Activated CD8-positive, alpha-beta memory T cell treated with anti-CD3 and anti-CD28 coated beads, Interleukin-2, amount 50 U/mL, for 24 hours (primary cell): ENCODE measurements at regions not wholly inside any gene's neighbourhood (a gene's known extent, or its start where the extent isn't known, plus 50 kb on each side); places are given as distances from the start of the nearest gene placed in this dataset.

Experiments
- DNase-seq: peaks from one replicate; pipeline ENCODE4 v3.0.0-alpha.2; 2020; ENCODE audit errors: extremely low read depth

DNA sequence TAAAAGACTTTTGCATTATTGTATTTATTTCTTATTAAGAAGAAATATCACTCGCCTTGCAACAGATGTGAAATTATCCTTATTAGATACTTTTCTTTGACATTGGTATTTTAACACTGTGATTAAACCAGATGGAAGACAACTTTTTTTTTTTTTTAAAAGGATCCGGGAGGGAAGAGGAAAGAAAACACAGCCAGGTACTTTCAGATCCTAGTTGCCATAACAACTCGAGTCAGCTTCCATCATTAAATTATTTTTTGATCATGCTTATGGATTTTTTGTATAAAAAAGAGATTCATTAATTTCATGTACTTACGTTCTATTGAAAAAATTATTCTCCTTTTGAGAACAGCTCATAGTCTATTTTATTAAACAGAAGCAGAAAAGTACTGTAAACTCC is 515.7 kb downstream of the TBC1D4 start:
- DNase-seq: no peak

DNA sequence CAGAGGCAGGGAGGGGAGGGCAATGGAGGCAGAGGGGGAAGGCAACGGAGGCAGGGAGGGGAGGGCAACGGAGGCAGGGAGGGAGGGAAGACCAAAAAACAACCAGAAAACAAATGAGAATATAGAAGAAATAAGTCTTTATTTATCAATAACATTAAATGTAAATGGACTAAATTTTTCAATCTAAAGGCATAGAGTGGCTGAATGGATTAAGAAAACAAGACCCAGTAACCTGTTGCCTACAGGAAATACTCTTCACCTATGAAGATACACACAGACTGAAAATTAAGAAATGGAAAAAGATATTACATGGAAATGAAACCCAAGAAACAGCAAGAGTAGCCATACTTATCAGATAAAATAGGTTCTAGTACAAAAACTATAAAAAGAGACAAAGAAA is 536.3 kb downstream of the TBC1D4 start:
- no peak for DNase-seq

DNA sequence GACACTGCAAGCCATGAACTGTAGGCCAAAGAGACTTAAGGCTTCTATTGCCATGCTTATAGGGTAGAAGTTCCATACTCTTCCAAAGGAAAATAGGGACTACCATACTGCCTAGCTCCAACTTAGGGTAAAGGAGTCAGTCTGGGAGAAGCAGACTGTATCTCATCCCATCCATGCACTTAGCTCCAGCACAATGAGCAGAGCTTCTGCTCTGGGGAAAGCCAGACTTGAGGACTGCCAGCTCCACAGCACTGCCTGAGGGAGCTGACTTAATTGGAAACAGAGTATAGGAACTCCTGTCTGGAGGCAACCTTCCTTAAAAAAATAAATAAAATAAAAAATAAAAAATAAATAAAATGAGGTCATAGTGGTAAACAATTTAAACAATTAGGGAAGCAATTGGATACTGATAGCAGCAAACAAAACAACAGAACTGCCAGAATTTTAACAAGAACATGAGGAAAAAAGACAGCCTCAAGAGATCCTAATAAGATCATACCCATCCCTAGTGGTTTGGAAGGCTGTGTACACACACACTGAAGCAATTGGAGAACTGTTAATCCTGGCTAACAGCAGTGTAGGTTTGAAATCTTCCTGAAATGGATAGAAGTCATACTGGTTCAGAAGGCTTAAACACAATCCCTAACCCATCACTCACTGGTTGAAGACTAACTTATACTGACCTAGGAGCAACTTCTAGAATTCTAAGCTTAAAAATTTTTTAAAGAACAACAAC is 550.1 kb downstream of the TBC1D4 start:
- no peak for DNase-seq

DNA sequence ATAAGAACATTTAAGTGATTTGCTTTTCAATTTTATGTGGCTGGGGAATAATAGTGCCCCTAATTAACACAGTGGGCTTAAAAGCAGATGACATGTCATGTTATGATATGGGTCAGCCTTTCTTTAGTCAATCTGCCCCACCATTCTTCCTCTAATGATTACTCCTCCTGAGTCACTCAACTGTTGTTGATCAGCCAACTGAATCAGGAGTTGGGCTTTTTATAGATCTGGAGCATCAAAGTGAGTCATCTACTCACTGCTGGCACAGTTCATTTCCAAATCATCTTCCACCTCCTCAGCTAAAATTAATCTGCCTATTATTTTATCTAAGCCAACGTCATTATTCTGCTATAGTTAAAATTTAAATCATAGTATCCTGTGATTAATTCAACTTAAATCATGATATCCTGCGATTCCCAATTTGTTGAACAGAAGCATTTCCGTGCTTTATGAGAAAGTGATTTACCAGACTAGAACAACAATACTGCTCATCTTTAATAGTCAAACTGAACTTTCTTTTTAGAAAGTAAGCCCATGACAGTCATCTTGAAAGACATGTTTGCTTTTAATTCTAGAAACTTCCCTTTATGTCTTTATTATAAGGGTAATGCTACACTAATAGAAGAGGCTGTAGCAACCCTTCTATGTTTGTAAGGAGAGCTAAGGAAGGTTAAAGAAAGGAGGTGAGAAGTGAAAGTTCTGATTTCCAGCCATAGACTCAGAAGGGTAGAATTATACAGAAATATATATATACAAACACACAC is 551.4 kb downstream of the TBC1D4 start:
- no peak for DNase-seq

DNA sequence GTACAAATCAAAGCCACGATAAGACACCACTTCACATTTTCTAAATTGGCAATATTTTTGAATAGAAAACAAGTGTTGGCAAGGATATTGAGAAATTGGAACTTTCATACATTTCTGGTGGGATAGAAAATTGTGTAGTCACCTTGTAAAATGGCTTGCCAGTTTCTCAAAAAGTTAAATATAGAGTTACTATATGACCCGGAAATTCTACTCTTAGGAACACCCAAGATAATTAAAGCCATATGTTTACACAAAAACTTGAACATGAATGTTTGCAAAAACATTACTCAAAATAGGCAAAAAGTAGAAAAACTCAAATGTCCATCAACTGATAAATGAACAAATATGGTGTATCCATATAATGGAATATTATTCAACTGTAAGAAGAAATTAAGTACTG is 552.5 kb downstream of the TBC1D4 start:
- DNase-seq: no peak

DNA sequence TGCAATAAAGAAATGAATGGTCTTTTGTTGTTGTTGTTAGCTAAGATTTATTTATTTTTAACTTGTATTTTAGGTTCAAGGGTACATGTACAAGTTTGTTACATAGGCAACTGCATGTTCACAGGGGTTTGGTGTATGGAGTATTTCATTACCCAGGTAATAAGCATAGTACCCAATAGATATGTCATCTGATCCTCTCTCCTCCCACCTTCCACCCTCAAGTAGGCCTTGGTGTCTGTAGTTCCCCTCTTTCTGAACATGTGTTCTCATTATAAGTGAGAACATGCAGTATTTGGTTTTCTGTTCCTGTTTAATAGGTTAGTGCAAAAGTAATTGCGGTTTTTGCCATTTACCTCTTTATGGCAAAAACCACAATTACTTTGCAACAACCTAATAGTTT is 554.1 kb downstream of the TBC1D4 start:
- DNase-seq: no peak

DNA sequence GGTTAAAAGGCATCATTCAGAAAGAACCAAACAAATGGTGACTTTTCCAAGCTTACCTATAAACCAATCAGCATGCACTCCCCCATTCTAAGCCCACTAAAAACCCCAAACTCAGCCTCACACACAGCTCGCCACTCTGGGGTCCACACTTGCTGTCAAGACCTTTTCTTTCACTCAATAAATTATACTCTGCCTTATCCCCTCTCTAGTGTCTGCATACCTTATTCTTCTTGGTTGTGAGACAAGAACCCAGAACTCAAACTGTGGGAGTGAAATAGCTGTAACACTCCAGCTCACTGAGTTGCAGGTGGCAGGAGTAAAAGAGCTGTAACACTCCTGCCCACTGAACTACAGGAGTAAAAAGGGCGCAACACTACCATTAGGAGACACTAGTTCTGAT is 559.0 kb downstream of the TBC1D4 start:
- no peak for DNase-seq

DNA sequence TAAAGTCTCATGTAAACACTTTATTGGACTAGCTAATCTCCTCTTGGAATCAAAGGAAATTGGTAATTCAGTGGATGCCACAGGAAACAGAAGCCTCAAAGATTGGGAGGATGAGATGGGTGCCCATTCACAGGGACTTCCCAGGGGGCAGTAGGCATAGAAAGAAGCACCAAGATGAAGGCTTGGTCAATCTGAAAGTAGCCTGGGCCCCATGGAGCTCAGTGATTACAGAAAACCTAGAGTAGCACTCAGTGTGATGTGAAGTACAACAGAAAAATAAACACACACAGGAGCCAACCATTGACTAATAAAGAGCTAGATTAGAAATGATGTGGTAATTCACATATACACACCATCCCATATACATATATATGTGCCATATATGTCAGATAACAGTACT is 560.6 kb downstream of the TBC1D4 start:
- no peak for DNase-seq

DNA sequence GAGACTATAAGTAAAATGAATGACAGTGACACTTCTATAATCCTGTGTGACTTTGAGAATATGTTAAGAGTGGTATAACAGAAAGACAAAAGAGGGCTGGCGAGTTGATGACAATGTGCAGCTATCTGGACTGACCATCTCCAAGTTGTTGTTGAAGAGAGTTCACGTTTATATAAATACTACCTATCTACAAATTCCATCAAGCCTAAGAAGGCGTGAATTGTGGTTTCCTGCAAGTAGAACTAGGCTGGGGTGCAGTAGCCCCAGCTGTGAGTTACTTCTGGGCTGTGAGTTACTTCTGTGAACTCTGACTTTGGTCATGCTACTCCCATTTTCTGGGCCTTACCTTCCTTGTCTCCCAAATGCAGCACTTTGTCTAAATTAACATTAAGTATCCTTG is 561.0 kb downstream of the TBC1D4 start:
- no peak for DNase-seq

DNA sequence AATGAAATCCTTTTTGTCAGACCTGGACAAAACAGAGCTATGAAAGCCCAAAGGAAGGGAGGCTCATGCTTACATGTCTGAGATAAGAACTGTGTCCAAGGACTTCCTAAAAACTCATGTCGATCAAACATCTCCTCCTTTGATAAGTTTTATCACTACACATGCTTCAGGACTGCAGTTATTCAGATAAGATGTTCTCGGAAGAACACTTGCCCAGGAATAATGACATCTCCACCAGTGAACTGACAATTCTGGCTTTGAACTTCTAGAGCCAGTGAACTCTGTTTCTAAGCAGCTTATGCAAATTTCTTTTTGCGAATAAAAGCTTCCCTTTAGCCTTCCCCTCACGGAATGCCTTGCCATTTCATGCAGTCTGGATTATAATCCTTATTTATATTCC is 561.6 kb downstream of the TBC1D4 start:
- DNase-seq: no peak

DNA sequence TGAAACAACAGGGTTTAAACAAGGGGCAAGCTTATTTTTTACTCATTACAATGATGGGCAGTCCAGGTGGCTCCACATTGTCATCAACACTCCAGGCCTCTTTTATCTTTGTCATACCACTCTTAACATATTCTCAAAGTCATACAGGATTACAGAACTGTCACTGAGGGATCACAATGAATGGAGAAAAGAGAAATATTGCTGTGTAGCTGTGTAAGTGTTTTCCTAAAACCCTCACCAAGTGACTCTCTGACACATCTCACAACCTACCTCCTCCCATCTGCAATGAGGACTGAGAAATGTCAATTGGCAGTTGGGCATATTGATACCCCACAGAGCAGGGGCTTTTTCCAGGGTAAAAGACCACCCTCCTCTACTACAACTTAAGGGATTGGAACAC is 562.1 kb downstream of the TBC1D4 start:
- no peak for DNase-seq

DNA sequence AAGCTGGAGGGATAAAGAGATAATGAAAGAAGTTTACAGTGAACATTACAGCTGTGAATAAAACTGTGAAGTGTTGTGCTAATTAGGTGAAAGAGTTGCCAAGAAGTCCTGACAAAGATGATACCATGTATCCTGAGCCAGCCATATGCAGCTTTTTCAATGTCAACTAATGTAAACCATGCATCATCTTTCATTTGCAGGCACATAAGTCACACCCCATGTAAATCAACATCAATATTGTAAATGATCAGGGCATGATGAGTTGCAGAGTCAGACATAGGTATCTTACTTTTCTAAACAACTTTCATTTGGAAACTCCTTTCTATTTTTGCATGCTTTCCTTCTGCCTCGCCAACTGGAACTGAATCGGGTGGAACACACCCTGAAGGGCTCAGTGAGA is 569.1 kb downstream of the TBC1D4 start:
- no peak for DNase-seq

DNA sequence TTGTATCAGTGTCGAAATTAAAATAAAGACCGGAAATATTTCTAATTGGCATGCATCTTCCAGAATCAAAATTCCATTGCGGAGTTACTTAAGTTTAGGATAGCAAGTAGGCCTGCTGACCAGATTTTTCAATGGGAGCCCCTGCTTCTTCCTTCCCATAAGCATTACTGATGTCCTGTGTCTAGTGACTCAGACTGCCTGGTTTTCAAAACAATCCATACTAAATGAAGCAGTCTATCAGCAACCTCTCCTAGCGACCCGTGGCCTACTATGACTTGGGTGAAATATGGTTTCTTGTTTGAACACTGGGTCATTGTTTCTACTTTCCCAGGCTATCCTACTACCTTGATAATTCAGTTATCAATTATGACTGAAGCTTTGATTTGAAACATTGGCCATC is 571.6 kb downstream of the TBC1D4 start:
- DNase-seq: no peak

DNA sequence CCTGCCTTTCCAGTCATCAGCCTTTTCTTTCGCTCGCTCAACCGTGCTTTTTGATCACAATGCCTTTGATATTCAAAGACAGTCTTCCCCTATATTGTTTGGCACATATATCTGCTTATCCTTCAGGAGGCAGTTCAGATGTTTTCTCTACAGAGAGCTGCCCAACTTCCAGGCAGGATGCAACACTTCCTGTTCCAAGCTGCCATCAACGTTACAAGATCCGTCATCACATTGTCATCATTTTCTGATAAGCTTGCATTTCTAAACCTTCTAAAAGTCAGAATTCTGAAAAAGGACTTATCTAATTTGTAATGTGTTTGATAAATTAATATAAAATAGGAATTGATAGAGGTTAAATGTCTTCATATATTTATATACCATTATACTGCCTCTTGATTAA is 574.2 kb downstream of the TBC1D4 start:
- DNase-seq: no peak

DNA sequence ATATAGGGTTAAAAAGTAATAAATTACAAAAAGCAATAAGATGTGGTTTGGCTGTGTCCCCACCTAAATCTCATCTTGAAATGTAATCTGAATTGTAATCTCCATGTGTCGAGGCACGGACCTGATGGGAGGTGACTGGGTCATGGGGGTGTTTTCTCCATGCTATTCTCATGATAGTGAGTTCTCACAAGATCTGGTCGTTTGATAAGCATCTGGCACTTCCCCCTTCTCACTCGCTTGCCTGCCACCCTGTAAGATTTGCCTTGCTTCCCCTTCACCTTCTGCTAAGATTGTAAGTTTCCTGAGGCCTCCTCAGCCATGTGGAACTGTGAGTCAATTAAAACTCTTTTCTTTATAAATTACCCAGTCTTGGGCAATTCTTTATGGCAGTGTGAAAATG is 577.4 kb downstream of the TBC1D4 start:
- no peak for DNase-seq

DNA sequence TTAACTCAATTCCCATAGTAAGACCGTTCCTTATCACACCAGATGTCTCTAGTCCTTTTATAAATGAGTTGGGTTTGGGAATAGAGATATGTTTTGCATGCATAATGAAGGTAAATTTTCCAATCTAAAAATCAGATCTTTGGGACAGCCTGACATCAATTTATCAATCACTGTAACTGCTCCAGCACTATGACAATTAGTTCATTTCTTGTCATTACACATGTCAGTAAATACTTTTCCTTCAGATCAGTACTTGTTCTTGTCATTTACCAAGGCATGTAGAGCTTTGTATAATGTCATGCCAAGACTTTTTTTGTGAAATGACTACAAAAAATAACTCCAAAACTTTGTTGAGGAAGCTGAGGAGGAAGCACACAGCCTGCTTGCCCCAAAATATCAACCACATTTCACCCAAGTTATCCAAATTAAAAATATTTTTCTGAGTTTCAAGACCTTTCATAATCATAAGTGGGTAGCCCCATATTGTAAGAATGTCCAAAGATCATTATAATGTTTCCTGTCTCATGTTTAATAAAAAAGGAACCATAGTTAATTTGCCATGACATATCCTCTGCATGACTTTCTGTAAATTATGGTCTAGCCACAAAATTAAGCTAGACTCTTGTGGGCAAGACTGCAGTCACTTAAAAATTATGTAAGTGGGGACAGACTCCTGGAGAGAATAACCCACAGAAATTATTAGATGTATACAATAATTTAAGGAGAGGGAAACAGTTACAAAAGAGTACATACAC is 586.8 kb downstream of the TBC1D4 start:
- no peak for DNase-seq

DNA sequence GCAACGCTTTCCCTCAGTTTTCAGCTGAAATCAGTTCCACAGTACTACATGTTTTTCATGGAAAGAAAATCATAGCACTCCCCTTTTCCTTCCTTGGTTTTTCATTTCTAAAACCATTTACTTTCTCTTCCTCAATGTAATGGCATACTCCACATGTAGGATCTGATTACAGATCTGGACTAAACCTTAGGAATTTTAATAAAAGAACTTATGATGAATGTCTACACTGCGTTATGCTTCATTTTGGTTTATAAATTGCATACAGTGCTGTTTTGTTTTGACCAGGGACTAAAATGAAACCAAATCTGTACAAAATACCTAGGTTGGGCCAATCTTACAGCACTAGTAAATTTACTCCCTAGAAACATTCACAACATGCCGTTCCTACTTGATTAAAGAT is 589.9 kb downstream of the TBC1D4 start:
- DNase-seq: no peak

DNA sequence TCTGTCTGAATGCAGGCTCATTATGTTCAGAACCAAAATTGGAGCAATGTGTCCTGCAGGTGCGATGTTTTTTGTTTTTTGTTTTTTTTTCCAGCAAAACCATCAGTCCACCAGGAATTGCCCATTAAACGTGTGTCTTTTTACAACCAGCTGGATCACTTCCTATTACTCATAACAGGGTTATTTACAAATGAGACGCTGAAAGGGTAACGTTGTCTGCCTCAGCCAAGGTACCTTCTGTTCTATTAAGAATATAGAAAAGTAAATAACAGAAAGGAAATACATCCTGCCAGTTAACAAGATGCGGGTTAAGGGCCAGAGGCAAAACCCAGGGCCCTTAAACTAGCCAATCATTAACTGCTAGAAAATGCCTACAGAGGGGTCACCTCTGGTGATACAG is 590.4 kb downstream of the TBC1D4 start:
- no peak for DNase-seq

DNA sequence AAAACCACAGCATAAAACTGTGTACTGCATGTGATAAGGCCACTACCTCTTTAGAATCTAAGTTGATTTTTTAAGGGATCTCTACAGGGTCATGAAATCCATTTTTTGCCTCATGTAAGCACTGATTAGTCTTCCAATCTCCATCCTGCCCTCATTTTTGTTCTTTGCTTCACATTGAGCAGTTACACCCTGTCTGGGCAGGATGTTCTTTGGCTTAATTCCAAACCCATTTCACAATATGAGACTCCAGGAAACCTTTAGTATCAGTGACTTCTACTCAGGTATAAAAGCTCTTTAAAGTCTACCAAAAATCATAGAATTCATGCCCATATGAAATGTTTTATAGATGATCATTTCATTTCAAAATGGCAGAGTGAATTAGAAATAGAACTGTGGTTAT is 592.6 kb downstream of the TBC1D4 start:
- DNase-seq: no peak

DNA sequence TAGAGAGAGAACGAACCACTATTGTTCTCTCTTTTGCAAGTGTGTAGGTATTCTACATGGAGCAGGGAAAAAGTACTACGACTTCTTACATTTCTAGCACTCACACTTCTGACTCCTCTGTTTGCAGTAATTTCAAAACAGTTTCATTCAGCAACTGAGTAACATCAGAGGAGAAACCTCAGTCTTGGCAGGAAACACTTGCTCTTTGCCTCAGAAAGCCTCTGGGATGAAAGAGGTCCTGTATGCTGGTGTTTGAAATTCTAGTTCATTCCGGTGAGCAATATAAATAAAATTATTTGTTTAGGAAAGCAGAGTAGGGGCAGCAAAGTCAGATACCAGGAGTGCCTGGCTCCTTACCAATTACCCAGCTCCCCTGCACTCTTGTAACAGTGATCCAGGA is 595.5 kb downstream of the TBC1D4 start:
- DNase-seq: no peak

DNA sequence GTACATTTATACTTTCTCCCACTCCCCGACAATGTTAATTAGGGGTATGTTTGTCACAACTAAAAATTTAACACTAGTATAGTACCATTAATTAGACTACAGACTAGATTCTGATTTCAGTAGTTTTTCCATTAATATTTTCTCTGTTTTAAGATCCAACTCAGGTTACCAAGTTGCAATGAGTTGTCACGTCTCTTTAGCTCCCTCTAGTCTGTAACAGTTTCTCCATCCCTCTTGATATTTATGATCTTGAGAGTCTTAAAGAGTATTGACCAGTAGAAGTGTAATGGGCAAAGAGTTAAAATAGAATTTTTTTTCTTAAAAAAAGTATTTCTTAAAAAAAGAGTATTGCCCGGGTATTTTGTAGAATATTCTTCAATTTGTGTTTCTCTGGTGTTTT is 598.1 kb downstream of the TBC1D4 start:
- no peak for DNase-seq

DNA sequence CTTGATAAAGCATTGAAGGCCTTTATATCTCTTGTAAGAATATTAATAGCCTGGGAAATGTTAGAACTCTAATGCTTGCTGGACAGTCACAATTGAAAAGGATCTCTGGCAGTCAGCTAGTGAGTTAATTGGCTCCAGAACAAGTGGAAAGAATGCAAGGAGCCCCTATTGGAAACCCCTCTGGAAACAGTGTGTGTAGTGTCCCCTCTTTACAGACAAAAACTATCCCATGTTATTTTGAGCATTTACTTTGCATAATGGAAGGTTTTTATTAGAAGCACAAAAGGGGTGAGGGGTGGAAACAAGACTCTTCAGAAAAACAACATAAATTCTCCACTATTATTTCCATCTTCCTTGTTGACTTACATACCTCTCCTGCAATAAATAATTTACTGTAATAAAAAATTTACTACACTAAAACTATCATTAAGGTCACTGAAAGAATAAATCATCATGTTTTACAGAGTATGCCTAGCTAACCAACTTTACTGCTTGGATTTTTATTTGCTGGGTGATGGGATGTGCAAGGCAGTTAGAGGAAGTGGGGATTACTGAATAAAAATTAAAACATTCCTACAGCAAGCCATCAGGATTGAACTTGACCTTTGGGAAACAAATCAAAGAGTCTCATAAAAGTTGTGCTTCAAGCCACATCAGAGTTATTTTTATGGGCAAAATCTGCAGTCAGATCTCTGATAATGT is 610.4 kb downstream of the TBC1D4 start:
- DNase-seq: no peak
